GM19240 (cell line): ENCODE measurements at regions not wholly inside any gene's neighbourhood (a gene's known extent, or its start where the extent isn't known, plus 50 kb on each side); places are given as distances from the start of the nearest gene placed in this dataset.
"Not testable (repeated sequence)": the region's sequence is repeated elsewhere in the genome, so short reads cannot be mapped to it uniquely, and the experiment has no call there.

Experiments used
- DNase-seq: peaks from one replicate; pipeline ENCODE4 v3.0.0; 2011; ENCODE audit warnings: low spot score; ENCODE audit not compliant: insufficient read length

- DNase-seq = no peak
Measured at GRCh38 chr18:64444819-64445218, 295.9 kb upstream of the LINC00305 start.

GRCh38 chr18:64438178-64438577 lies 289.3 kb upstream of the LINC00305 start:
- no peak for DNase-seq

- no peak for DNase-seq
Measured at GRCh38 chr18:64436111-64436510, 287.2 kb upstream of the LINC00305 start.

- no peak for DNase-seq
Measured at GRCh38 chr18:64419156-64419555, 270.3 kb upstream of the LINC00305 start.

- no peak for DNase-seq
Measured at GRCh38 chr18:64416990-64417389, 268.1 kb upstream of the LINC00305 start.

- no peak for DNase-seq
Measured at GRCh38 chr18:64415218-64415617, 266.3 kb upstream of the LINC00305 start.

- DNase-seq = no peak
Measured at GRCh38 chr18:64410685-64411084, 261.8 kb upstream of the LINC00305 start.

- DNase-seq = peak; percentile 1
Measured at GRCh38 chr18:64409511-64409910, 260.6 kb upstream of the LINC00305 start.

- DNase-seq = no peak
Measured at GRCh38 chr18:64407606-64408005, 258.7 kb upstream of the LINC00305 start.

- no peak for DNase-seq
Measured at GRCh38 chr18:64405161-64405560, 256.3 kb upstream of the LINC00305 start.

- DNase-seq = no peak
Measured at GRCh38 chr18:64403784-64404503, 255.1 kb upstream of the LINC00305 start.

- no peak for DNase-seq
Measured at GRCh38 chr18:64402636-64403035, 253.7 kb upstream of the LINC00305 start.

- no peak for DNase-seq
Measured at GRCh38 chr18:64401268-64402060, 252.6 kb upstream of the LINC00305 start.

- DNase-seq = no peak
Measured at GRCh38 chr18:64399566-64399965, 250.7 kb upstream of the LINC00305 start.

- DNase-seq = no peak
Measured at GRCh38 chr18:64398320-64398719, 249.4 kb upstream of the LINC00305 start.

- DNase-seq = no peak
Measured at GRCh38 chr18:64392202-64392601, 243.3 kb upstream of the LINC00305 start.

GRCh38 chr18:64384101-64384500 lies 235.2 kb upstream of the LINC00305 start:
- no peak for DNase-seq

GRCh38 chr18:64380117-64380516 lies 231.2 kb upstream of the LINC00305 start:
- DNase-seq = peak; percentile 2

- DNase-seq = no peak
Measured at GRCh38 chr18:64379662-64380061, 230.8 kb upstream of the LINC00305 start.

GRCh38 chr18:64377446-64377845 lies 228.6 kb upstream of the LINC00305 start:
- DNase-seq = no peak

GRCh38 chr18:64372850-64373249 lies 224.0 kb upstream of the LINC00305 start:
- DNase-seq = no peak

GRCh38 chr18:64369830-64370440 lies 221.0 kb upstream of the LINC00305 start:
- DNase-seq = not testable (repeated sequence)
